HEK293 (cell line): ENCODE measurements at regions not wholly inside any gene's neighbourhood (a gene's known extent, or its start where the extent isn't known, plus 50 kb on each side); places are given as distances from the start of the nearest gene placed in this dataset.

Source experiments
- CTCF ChIA-PET: fragments of 350-600 bp; formaldehyde crosslinking; extraction: SDS; loops from one replicate; lab custom pipeline; 2021; ENCODE audit warnings: antibody characterized with exemption; lab: Yijun Ruan, JAX
- POLR2A ChIA-PET: fragments of 300-600 bp; formaldehyde crosslinking; extraction: SDS; loops from one replicate; lab custom pipeline; 2020; ENCODE audit warnings: antibody characterized with exemption, inconsistent platforms; lab: Yijun Ruan, JAX
- H3K27ac ChIP-seq: fragments of 200-500 bp; sonication (Bioruptor generic); 2 replicates; pipeline ENCODE4 v1.5.1; 2014; ENCODE audit warnings: low read depth, low read length, control low read depth, inconsistent platforms; ENCODE audit errors: extremely low read depth
- H3K36me3 ChIP-seq, 2 experiments: fragments of 200-500 bp in 1 of 2; sonication (Bioruptor generic) in 1 of 2; 1 replicate in 1 of 2; 2 replicates in 1 of 2; pipeline ENCODE4 v1.5.1; 2014 to 2017; ENCODE audit warnings: inconsistent platforms in 2 of 2, low read length in 2 of 2; ENCODE audit not compliant: control insufficient read depth in 2 of 2, insufficient read depth in 1 of 2
- H3K4me1 ChIP-seq: fragments of 200-500 bp; sonication (Bioruptor generic); 2 replicates; pipeline ENCODE4 v1.5.1; 2014; ENCODE audit warnings: mild to moderate bottlenecking, low read length, inconsistent platforms; ENCODE audit not compliant: control insufficient read depth, insufficient read depth
- H3K4me3 ChIP-seq: 2 replicates; pipeline ENCODE4 v1.5.1; 2011; ENCODE audit warnings: low read depth, mild to moderate bottlenecking, control low read depth, low read length, moderate library complexity
- H3K9me3 ChIP-seq: fragments of 200-500 bp; sonication (Bioruptor generic); 2 replicates; pipeline ENCODE4 v1.5.1; 2014; ENCODE audit warnings: low read depth, low read length, inconsistent platforms; ENCODE audit not compliant: control insufficient read depth, insufficient read depth
- BCL6B ChIP-seq: fragments of 450-650 bp; formaldehyde crosslinking; IDR thresholded peaks from 2 replicates; pipeline ENCODE4 v1.5.1; 2017; ENCODE audit warnings: missing biosample characterization, missing genetic modification characterization
- KLF10 ChIP-seq: fragments of 450-650 bp; IDR thresholded peaks from 2 replicates; pipeline ENCODE4 v1.5.1; 2018; ENCODE audit warnings: missing biosample characterization, mild to moderate bottlenecking, missing genetic modification characterization
- KLF8 ChIP-seq: fragments of 450-650 bp; formaldehyde crosslinking; IDR thresholded peaks from 2 replicates; pipeline ENCODE4 v1.5.1; 2016; ENCODE audit warnings: missing biosample characterization, missing genetic modification characterization
- OSR2 ChIP-seq: fragments of 450-650 bp; formaldehyde crosslinking; IDR thresholded peaks from 2 replicates; pipeline ENCODE4 v1.5.1; 2016; ENCODE audit warnings: missing biosample characterization, missing genetic modification characterization
- PATZ1 ChIP-seq: fragments of 450-650 bp; formaldehyde crosslinking; IDR thresholded peaks from 2 replicates; pipeline ENCODE4 v1.5.1; 2016; ENCODE audit warnings: missing biosample characterization, missing genetic modification characterization
- PRDM1 ChIP-seq: fragments of 450-650 bp; formaldehyde crosslinking; IDR thresholded peaks from 2 replicates; pipeline ENCODE4; 2016; ENCODE audit warnings: missing biosample characterization, missing genetic modification characterization
- PRDM6 ChIP-seq: fragments of 450-650 bp; formaldehyde crosslinking; IDR thresholded peaks from 2 replicates; pipeline ENCODE4 v1.5.1; 2017; ENCODE audit warnings: missing biosample characterization, missing genetic modification characterization
- TRIM28 ChIP-seq: IDR thresholded peaks from 2 replicates; pipeline ENCODE4 v1.6.1; 2011; ENCODE audit warnings: low read length, control low read depth, borderline replicate concordance
- YY1 ChIP-seq: fragments of 450-650 bp; formaldehyde crosslinking; IDR thresholded peaks from 2 replicates; pipeline ENCODE4 v1.5.1; 2018; ENCODE audit warnings: missing biosample characterization, missing genetic modification characterization
- ZBTB21 ChIP-seq: fragments of 450-650 bp; formaldehyde crosslinking; IDR thresholded peaks from 2 replicates; pipeline ENCODE4 v1.5.1; 2017; ENCODE audit warnings: missing biosample characterization, missing genetic modification characterization
- ZFP3 ChIP-seq: fragments of 450-650 bp; formaldehyde crosslinking; IDR thresholded peaks from 2 replicates; pipeline ENCODE4 v1.5.1; 2016; ENCODE audit warnings: low read depth, missing biosample characterization, missing genetic modification characterization
- ZFP37 ChIP-seq: fragments of 450-650 bp; formaldehyde crosslinking; IDR thresholded peaks from 2 replicates; pipeline ENCODE4 v1.5.1; 2016; ENCODE audit warnings: missing biosample characterization, missing genetic modification characterization
- ZNF112 ChIP-seq: fragments of 450-650 bp; formaldehyde crosslinking; IDR thresholded peaks from 2 replicates; pipeline ENCODE4 v1.5.0; 2017; ENCODE audit warnings: missing biosample characterization, missing genetic modification characterization
- ZNF174 ChIP-seq: fragments of 450-650 bp; formaldehyde crosslinking; IDR thresholded peaks from 2 replicates; pipeline ENCODE4 v1.5.0; 2017; ENCODE audit warnings: missing biosample characterization, mild to moderate bottlenecking, missing genetic modification characterization
- ZNF24 ChIP-seq: fragments of 450-650 bp; formaldehyde crosslinking; IDR thresholded peaks from 2 replicates; pipeline ENCODE4 v1.5.1; 2016; ENCODE audit warnings: missing biosample characterization, missing genetic modification characterization
- ZNF324 ChIP-seq: fragments of 450-650 bp; formaldehyde crosslinking; IDR thresholded peaks from 2 replicates; pipeline ENCODE4 v1.5.1; 2016; ENCODE audit warnings: missing biosample characterization, missing genetic modification characterization
- ZNF335 ChIP-seq: fragments of 450-650 bp; formaldehyde crosslinking; conservative IDR thresholded peaks from 2 replicates; pipeline ENCODE4 v1.5.1; 2016; ENCODE audit warnings: missing biosample characterization, missing genetic modification characterization
- ZNF341 ChIP-seq: fragments of 450-650 bp; formaldehyde crosslinking; IDR thresholded peaks from 2 replicates; pipeline ENCODE4; 2016; ENCODE audit warnings: low read depth, missing biosample characterization, missing genetic modification characterization
- ZNF398 ChIP-seq: fragments of 450-650 bp; formaldehyde crosslinking; IDR thresholded peaks from 2 replicates; pipeline ENCODE4 v1.5.1; 2017; ENCODE audit warnings: missing biosample characterization, missing genetic modification characterization
- ZNF488 ChIP-seq: fragments of 450-650 bp; formaldehyde crosslinking; IDR thresholded peaks from 2 replicates; pipeline ENCODE4 v1.5.1; 2016; ENCODE audit warnings: missing biosample characterization, missing genetic modification characterization
- ZNF521 ChIP-seq: fragments of 450-650 bp; formaldehyde crosslinking; IDR thresholded peaks from 2 replicates; pipeline ENCODE4 v1.5.1; 2017; ENCODE audit warnings: missing biosample characterization, mild to moderate bottlenecking, missing genetic modification characterization
- ZNF549 ChIP-seq: fragments of 450-650 bp; IDR thresholded peaks from 2 replicates; pipeline ENCODE4 v1.5.1; 2018; ENCODE audit warnings: missing biosample characterization, missing genetic modification characterization, mild to moderate bottlenecking, inconsistent platforms, moderate library complexity
- ZNF623 ChIP-seq: fragments of 450-650 bp; formaldehyde crosslinking; IDR thresholded peaks from 2 replicates; pipeline ENCODE4 v1.5.1; 2016; ENCODE audit warnings: missing biosample characterization, missing genetic modification characterization
- ZNF658 ChIP-seq: fragments of 450-650 bp; formaldehyde crosslinking; IDR thresholded peaks from 2 replicates; pipeline ENCODE4; 2016; ENCODE audit warnings: missing biosample characterization, missing genetic modification characterization
- ZNF837 ChIP-seq: fragments of 450-650 bp; formaldehyde crosslinking; IDR thresholded peaks from 2 replicates; pipeline ENCODE4 v1.5.1; 2016; ENCODE audit warnings: missing biosample characterization, missing genetic modification characterization
- ZSCAN5A ChIP-seq: fragments of 450-650 bp; formaldehyde crosslinking; IDR thresholded peaks from 2 replicates; pipeline ENCODE4 v1.5.1; 2016; ENCODE audit warnings: missing biosample characterization, missing genetic modification characterization
- ZXDB ChIP-seq: fragments of 450-650 bp; formaldehyde crosslinking; IDR thresholded peaks from 2 replicates; pipeline ENCODE4 v1.5.1; 2016; ENCODE audit warnings: missing biosample characterization, missing genetic modification characterization

GRCh38 chr1:224540535-224540934 lies 75.6 kb upstream of the CNIH3 start (continued):
- TF ChIP-seq ZNF488, result no peak
- peak; percentile 29; the same call in 1 of the 2 replicates for TF ChIP-seq ZNF174
- TF ChIP-seq ZNF335 (tag by site-specific recombination), result no peak
- peak; percentile 17; the same call in 1 of the 2 replicates for TF ChIP-seq ZXDB
- TF ChIP-seq ZNF24 (tag by site-specific recombination), result 0 out of 2 replicates have a peak, but pooled peaks have one; percentile 36
- TF ChIP-seq ZNF112 (tag by site-specific recombination), result no peak

- POLR2A ChIA-PET, result interaction anchor here (0.6 kb wide), 1 partner anchor 819 kb away, joined by 4 read pairs; no protein-coding TSS in a partner anchor
- H3K9me3 ChIP-seq, result no peaks in the 10 kb centered on the region
- peaks cover 30% of the 10 kb centered on the region for H3K4me1 ChIP-seq
- H3K4me3 ChIP-seq, result no peak overlapping the region
- TF ChIP-seq ZNF324 (tag by site-specific recombination), result no peak
- TF ChIP-seq ZNF398 (tag by site-specific recombination), result no peak
- TF ChIP-seq ZNF549, result no peak
- TF ChIP-seq ZSCAN5A (tag by site-specific recombination), result no peak
- TF ChIP-seq ZNF521, result no peak
- TF ChIP-seq PRDM1, result peak; percentile 56; the same call in 1 of the 2 replicates
- no peak for TF ChIP-seq KLF10
- TF ChIP-seq ZBTB21, result no peak
- peak; percentile 42; the same call in 1 of the 2 replicates for TF ChIP-seq PRDM6
- no peak for TF ChIP-seq ZNF658 (tag by site-specific recombination)
- TF ChIP-seq ZNF623 (tag by site-specific recombination), result no peak
- TF ChIP-seq KLF8 (tag by site-specific recombination), result 0 out of 2 replicates have a peak, but pooled peaks have one; percentile 11
- no peak for TF ChIP-seq ZNF837 (tag by site-specific recombination)
- no peak for TF ChIP-seq ZNF341 (tag by site-specific recombination)
- TF ChIP-seq YY1 (tag by site-specific recombination), result no peak
- TF ChIP-seq ZFP3 (tag by site-specific recombination), result no peak
- peak; percentile 31; the same call in 1 of the 2 replicates for TF ChIP-seq BCL6B
- TF ChIP-seq PATZ1 (tag by site-specific recombination), result no peak
- peak; percentile 27; the same call in 1 of the 2 replicates for TF ChIP-seq OSR2
- TF ChIP-seq TRIM28, result no peak
- no peak for TF ChIP-seq ZFP37
- TF ChIP-seq, all 188 proteins: peak for 5
- Histone ChIP-seq H3K27ac (no peak overlapping the region), H3K36me3 (no peaks in the 10 kb centered on the region)
- CTCF ChIA-PET, result interaction anchor here (1.1 to 5.9 kb wide), 3 partner anchors 19 to 310 kb away, joined by 3 to 39 read pairs (median 4); no protein-coding TSS in a partner anchor
These were observed 74.9 kb upstream of the CNIH3 start for GRCh38 chr1:224541072-224541790.
